WTC11 (cell line): ENCODE measurements at regions not wholly inside any gene's neighbourhood (a gene's known extent, or its start where the extent isn't known, plus 50 kb on each side); places are given as distances from the start of the nearest gene placed in this dataset.

ENCODE experiments used
- CREB1 ChIP-seq: sonication (generic); formaldehyde crosslinking; IDR thresholded peaks from 2 replicates; pipeline ENCODE4 v1.8.0; 2023; ENCODE audit warnings: mild to moderate bottlenecking, missing genetic modification reagents
- GABPB1 ChIP-seq: sonication (generic); formaldehyde crosslinking; IDR thresholded peaks from 2 replicates; pipeline ENCODE4 v1.8.1; 2023; ENCODE audit warnings: mild to moderate bottlenecking, missing genetic modification reagents
- JUN ChIP-seq: sonication (generic); formaldehyde crosslinking; IDR thresholded peaks from 2 replicates; pipeline ENCODE4 v1.8.0; 2023; ENCODE audit warnings: mild to moderate bottlenecking, missing genetic modification reagents
- NFE2L1 ChIP-seq: sonication (generic); formaldehyde crosslinking; IDR thresholded peaks from 2 replicates; pipeline ENCODE4 v1.8.1; 2023; ENCODE audit warnings: missing genetic modification reagents
- TCF7 ChIP-seq: sonication (generic); formaldehyde crosslinking; IDR thresholded peaks from 2 replicates; pipeline ENCODE4 v1.8.0; 2022; ENCODE audit warnings: mild to moderate bottlenecking, low read depth, missing genetic modification reagents, moderate library complexity
- TF ChIP-seq, protein P1 (sequence below): fragments of 200-600 bp; IDR thresholded peaks from 2 replicates; pipeline ENCODE4 v1.8.0; 2022; ENCODE audit warnings: antibody characterized with exemption
- TF ChIP-seq, protein P2 (sequence below): sonication (generic); formaldehyde crosslinking; IDR thresholded peaks from 2 replicates; pipeline ENCODE4 v1.8.1; 2023; ENCODE audit warnings: mild to moderate bottlenecking, missing genetic modification reagents, moderate library complexity

DNA sequence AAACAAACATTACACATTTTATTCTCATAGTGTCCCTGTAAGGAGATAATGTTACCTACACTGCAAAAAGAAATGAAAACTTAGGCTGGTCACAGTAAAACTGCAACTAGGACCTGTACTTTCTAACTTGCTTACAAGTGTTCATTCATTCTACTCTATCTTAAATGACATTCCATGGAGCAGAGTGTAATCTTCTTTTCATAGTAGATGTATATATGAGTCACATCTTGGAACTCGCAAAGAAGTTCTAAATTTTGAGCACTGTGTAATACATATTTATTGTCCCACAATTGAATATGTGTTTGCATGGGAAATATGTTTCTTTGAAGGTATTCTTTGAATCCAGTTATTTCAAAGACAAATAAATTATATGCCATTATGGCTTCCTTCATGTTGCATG, 1258.5 kb upstream of the ADGRL2 start:
- TF ChIP-seq NFE2L1 (CRISPR knock-in tag) (no peak), JUN (CRISPR knock-in tag) (no peak), TCF7 (CRISPR knock-in tag) (no peak), GABPB1 (CRISPR knock-in tag) (no peak), CREB1 (no peak)
- TF ChIP-seq, protein P1, sequence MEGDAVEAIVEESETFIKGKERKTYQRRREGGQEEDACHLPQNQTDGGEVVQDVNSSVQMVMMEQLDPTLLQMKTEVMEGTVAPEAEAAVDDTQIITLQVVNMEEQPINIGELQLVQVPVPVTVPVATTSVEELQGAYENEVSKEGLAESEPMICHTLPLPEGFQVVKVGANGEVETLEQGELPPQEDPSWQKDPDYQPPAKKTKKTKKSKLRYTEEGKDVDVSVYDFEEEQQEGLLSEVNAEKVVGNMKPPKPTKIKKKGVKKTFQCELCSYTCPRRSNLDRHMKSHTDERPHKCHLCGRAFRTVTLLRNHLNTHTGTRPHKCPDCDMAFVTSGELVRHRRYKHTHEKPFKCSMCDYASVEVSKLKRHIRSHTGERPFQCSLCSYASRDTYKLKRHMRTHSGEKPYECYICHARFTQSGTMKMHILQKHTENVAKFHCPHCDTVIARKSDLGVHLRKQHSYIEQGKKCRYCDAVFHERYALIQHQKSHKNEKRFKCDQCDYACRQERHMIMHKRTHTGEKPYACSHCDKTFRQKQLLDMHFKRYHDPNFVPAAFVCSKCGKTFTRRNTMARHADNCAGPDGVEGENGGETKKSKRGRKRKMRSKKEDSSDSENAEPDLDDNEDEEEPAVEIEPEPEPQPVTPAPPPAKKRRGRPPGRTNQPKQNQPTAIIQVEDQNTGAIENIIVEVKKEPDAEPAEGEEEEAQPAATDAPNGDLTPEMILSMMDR: no peak
- TF ChIP-seq, protein P2, sequence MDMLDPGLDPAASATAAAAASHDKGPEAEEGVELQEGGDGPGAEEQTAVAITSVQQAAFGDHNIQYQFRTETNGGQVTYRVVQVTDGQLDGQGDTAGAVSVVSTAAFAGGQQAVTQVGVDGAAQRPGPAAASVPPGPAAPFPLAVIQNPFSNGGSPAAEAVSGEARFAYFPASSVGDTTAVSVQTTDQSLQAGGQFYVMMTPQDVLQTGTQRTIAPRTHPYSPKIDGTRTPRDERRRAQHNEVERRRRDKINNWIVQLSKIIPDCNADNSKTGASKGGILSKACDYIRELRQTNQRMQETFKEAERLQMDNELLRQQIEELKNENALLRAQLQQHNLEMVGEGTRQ: no peak
